Naive thymus-derived CD4-positive, alpha-beta T cell (primary cell): ENCODE measurements at regions not wholly inside any gene's neighbourhood (a gene's known extent, or its start where the extent isn't known, plus 50 kb on each side); places are given as distances from the start of the nearest gene placed in this dataset.

ENCODE experiments used
- ATAC-seq: fragments of 150-1000 bp; cut with Tn5 transposase; 2 replicates; pipeline ENCODE4 v1.10.0; 2021; ENCODE audit warnings: mild to moderate bottlenecking, moderate library complexity
- CTCF ChIA-PET: fragments of 350-600 bp; sonication (Branson Sonifier 250); formaldehyde crosslinking; loops from one replicate; lab custom pipeline; 2021; ENCODE audit warnings: antibody characterized with exemption; lab: Charles Lee
- POLR2A ChIA-PET: fragments of 350-600 bp; sonication (Branson Sonifier 250); formaldehyde crosslinking; loops from one replicate; lab custom pipeline; 2021; ENCODE audit warnings: antibody characterized with exemption, inconsistent platforms; lab: Charles Lee
- DNase-seq, 9 donors: peaks; one replicate each; pipeline versions ENCODE4 v3.0.0 to v3.0.0-alpha.2; 2020 to 2022; ENCODE audit warnings: mixed read lengths in 1 of 9
- H3K27ac ChIP-seq: one replicate; pipeline ENCODE4 v1.7.0; 2013; ENCODE audit warnings: mild to moderate bottlenecking, low read depth, low read length, moderate library complexity
- H3K27me3 ChIP-seq, 2 donors: one replicate each; pipeline ENCODE4 v1.7.0; 2013; ENCODE audit warnings: low read length in 2 of 2, mild to moderate bottlenecking in 2 of 2, moderate library complexity in 2 of 2; ENCODE audit not compliant: control insufficient read depth in 2 of 2, insufficient read depth in 2 of 2
- H3K36me3 ChIP-seq, 3 experiments: 1 replicate in 2 of 3; 2 replicates in 1 of 3; pipeline ENCODE4 v1.7.0; 2013; ENCODE audit warnings: low read length in 3 of 3, mild to moderate bottlenecking in 3 of 3, moderate library complexity in 1 of 3; ENCODE audit not compliant: insufficient read depth in 3 of 3, control insufficient read depth in 2 of 3
- H3K4me1 ChIP-seq, 2 donors: one replicate each; pipeline ENCODE4 v1.7.0; 2013; ENCODE audit warnings: low read length in 2 of 2, mild to moderate bottlenecking in 2 of 2, moderate library complexity in 1 of 2; ENCODE audit not compliant: control insufficient read depth in 2 of 2, insufficient read depth in 2 of 2
- H3K4me3 ChIP-seq: 2 replicates; pipeline ENCODE4 v1.7.0; 2013; ENCODE audit warnings: mild to moderate bottlenecking, low read length
- H3K9me3 ChIP-seq, 3 experiments: 1 replicate in 2 of 3; 2 replicates in 1 of 3; pipeline ENCODE4 v1.7.0; 2013; ENCODE audit warnings: low read length in 3 of 3; ENCODE audit not compliant: control insufficient read depth in 2 of 3
- H3K27ac Mint-ChIP-seq, 9 donors: one replicate each; pipeline ENCODE4 v1.8.0; 2020 to 2022; ENCODE audit warnings: mixed read lengths in 9 of 9, mild to moderate bottlenecking in 8 of 9, moderate library complexity in 5 of 9, inconsistent platforms in 2 of 9
- H3K27me3 Mint-ChIP-seq, 5 donors: one replicate each; pipeline ENCODE4 v1.8.0; 2021 to 2022; ENCODE audit warnings: mixed read lengths in 5 of 5, mild to moderate bottlenecking in 1 of 5
- H3K36me3 Mint-ChIP-seq, 5 donors: one replicate each; pipeline ENCODE4 v1.8.0; 2020 to 2022; ENCODE audit warnings: mixed read lengths in 5 of 5, mild to moderate bottlenecking in 3 of 5, inconsistent platforms in 1 of 5
- H3K4me1 Mint-ChIP-seq, 7 donors: one replicate each; pipeline ENCODE4 v1.8.0; 2020 to 2022; ENCODE audit warnings: mixed read lengths in 7 of 7, mild to moderate bottlenecking in 3 of 7, inconsistent platforms in 1 of 7
- H3K4me3 Mint-ChIP-seq, 10 donors: one replicate each; pipeline ENCODE4 v1.8.0; 2020 to 2022; ENCODE audit warnings: mild to moderate bottlenecking in 10 of 10, mixed read lengths in 10 of 10, moderate library complexity in 6 of 10, inconsistent platforms in 2 of 10
- H3K9me3 Mint-ChIP-seq, 11 donors: one replicate each; pipeline ENCODE4 v1.8.0; 2020 to 2022; ENCODE audit warnings: mixed read lengths in 11 of 11, mild to moderate bottlenecking in 4 of 11, inconsistent platforms in 1 of 11, moderate library complexity in 1 of 11
- intact Hi-C, 2 donors: fragments of 100-400 bp; cut with micrococcal nuclease; formaldehyde crosslinking; loops; one replicate each; pipeline ENCODE4 v1.15.1; 2023

DNA sequence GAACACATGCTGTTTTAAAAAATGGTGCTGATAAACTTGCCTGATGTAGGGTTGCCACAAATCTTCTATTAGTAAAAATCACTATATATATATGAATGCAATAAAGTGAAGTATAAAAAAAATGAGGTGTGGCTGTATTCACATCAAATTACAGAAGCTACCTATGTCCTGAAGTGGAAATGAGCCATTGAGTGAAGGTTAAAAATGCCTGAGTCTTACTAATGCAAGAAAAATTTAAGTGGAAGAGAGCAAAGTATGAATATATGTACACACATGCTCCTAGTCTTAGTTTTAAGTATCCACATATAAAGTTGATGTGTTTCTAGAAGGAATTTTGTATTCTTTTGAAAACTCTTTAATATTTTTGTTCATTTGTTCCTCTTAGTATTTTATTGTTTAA lies 808.3 kb upstream of the MAN1A1 start:
- Mint-ChIP-seq H3K9me3 (peaks cover 0 to 4% (median 0%) of the 10 kb centered on the region in 11 donors), H3K4me3 (no peak overlapping the region), H3K27me3 (no peaks in the 10 kb centered on the region), H3K4me1 (no peaks in the 10 kb centered on the region), H3K27ac (no peak overlapping the region), H3K36me3 (no peaks in the 10 kb centered on the region)
- POLR2A ChIA-PET, result no interaction called here
- CTCF ChIA-PET, result no interaction called here
- Histone ChIP-seq H3K4me1 (no peaks in the 10 kb centered on the region), H3K36me3 (no peaks in the 10 kb centered on the region), H3K27me3 (no peaks in the 10 kb centered on the region), H3K9me3 (no peaks in the 10 kb centered on the region), H3K27ac (no peak overlapping the region), H3K4me3 (no peak overlapping the region)
- intact Hi-C loops, result no loop called here
- DNase-seq (no peak), ATAC-seq (no peak)

DNA sequence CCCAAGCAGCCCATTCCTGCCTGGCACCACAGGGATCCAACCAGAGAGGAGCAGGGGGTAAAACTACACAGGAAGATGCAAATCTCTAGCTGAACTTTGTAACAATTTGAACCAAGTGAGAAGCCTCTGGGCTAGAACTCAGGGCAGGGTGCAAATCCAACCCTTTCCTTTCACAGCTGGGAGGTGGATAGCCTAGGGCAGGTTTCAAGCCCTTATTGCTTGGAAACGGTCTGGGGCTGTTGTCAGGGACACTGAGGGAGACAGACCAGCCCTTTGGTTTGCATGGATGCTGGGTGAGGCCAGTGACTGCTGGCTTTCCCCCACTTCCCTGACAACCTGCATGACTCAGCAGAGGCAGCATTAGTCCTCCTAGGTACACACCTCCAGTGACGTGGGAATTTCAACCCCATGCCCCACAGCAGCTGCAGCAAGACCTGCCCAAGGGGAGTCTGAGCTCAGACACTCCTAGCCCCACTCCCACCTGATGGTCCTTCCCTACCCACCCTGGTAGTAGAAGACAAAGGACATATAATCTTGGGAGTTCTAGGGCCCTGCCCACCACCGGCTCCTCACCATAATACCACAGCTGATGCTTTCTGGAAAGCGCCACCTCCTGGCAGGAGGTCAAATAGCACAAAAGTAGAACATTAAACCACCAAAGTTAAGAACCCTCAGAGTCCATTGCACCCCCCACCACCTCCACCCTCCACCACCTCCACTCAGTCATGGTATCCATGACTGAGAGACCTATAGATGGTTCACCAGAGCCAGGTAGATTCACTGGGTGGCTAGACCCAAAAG lies 797.7 kb upstream of the MAN1A1 start:
- H3K4me1 ChIP-seq, result no peaks in the 10 kb centered on the region
- no peaks in the 10 kb centered on the region for H3K36me3 Mint-ChIP-seq
- no peak overlapping the region for H3K4me3 Mint-ChIP-seq
- no peak overlapping the region for H3K27ac Mint-ChIP-seq
- ATAC-seq (no peak), DNase-seq (no peak)
- ChIA-PET CTCF (no interaction called here), POLR2A (no interaction called here)
- intact Hi-C loops, result no loop called here
- H3K27ac ChIP-seq, result no peak overlapping the region
- no peaks in the 10 kb centered on the region for H3K27me3 ChIP-seq
- peaks cover 0 to 26% (median 7%) of the 10 kb centered on the region in 11 donors for H3K9me3 Mint-ChIP-seq
- no peak overlapping the region for H3K4me3 ChIP-seq
- no peaks in the 10 kb centered on the region for H3K27me3 Mint-ChIP-seq
- H3K36me3 ChIP-seq, result no peaks in the 10 kb centered on the region
- H3K9me3 ChIP-seq, result peaks cover 0 to 4% (median 0%) of the 10 kb centered on the region in 3 experiments
- H3K4me1 Mint-ChIP-seq, result peaks cover 0 to 6% (median 0%) of the 10 kb centered on the region in 7 donors

DNA sequence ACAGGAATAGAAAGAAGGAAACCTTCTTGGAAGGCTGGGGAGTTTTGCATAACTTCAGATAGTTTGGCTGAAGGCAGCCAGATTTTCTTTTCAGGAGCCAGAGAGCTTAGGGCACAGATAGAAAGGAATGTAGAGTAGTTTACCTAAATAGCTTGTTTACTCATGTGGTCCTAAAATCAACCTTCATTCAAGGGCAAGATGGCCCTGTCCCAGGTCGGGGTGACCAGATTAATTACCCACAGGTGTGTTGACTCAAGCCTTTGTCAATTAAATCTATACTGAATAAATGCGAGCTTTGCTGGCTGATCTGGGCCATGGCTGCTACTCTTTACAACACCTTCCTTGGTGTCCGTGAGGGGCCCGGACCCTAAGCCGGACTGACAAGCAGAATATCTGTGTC lies 792.0 kb upstream of the MAN1A1 start:
- no peak overlapping the region for H3K4me3 ChIP-seq
- H3K27ac ChIP-seq, result no peak overlapping the region
- H3K27ac Mint-ChIP-seq, result no peak overlapping the region
- H3K9me3 ChIP-seq, result no peaks in the 10 kb centered on the region
- H3K36me3 Mint-ChIP-seq, result no peaks in the 10 kb centered on the region
- no peaks in the 10 kb centered on the region for H3K4me1 Mint-ChIP-seq
- DNase-seq (no peak), ATAC-seq (no peak)
- no peaks in the 10 kb centered on the region for H3K36me3 ChIP-seq
- POLR2A ChIA-PET, result no interaction called here
- no peak overlapping the region for H3K4me3 Mint-ChIP-seq
- no peaks in the 10 kb centered on the region for H3K4me1 ChIP-seq
- no peaks in the 10 kb centered on the region for H3K27me3 ChIP-seq
- intact Hi-C loops, result no loop called here
- CTCF ChIA-PET, result no interaction called here
- H3K9me3 Mint-ChIP-seq, result peaks cover 0 to 3% (median 0%) of the 10 kb centered on the region in 11 donors
- H3K27me3 Mint-ChIP-seq, result no peaks in the 10 kb centered on the region

DNA sequence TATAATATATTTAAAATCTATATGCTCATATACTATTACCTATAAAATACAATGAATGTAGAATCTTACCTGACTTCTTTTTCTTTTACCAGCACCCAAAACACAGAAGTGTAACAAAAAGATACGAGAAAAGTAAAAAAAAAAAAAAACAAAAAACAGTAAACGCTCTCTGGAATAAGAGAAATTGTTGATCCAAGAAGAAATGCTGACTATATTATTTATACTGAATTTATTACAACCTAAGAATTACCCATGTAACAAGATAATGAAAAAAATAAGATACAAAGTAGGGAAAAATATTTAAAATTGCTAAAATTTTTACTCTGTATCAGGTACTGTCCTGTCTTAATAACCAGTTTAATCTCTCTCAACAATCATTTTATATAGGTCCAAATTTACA lies 787.9 kb upstream of the MAN1A1 start:
- no peaks in the 10 kb centered on the region for H3K36me3 ChIP-seq
- CTCF ChIA-PET, result no interaction called here
- Mint-ChIP-seq H3K36me3 (no peaks in the 10 kb centered on the region), H3K4me3 (no peak overlapping the region), H3K27me3 (peaks cover 0 to 4% (median 0%) of the 10 kb centered on the region in 5 donors), H3K4me1 (no peaks in the 10 kb centered on the region), H3K9me3 (peaks cover 0 to 6% (median 0%) of the 10 kb centered on the region in 11 donors), H3K27ac (no peak overlapping the region)
- H3K9me3 ChIP-seq, result no peaks in the 10 kb centered on the region
- POLR2A ChIA-PET, result no interaction called here
- intact Hi-C loops, result no loop called here
- H3K4me1 ChIP-seq, result no peaks in the 10 kb centered on the region
- no peak overlapping the region for H3K27ac ChIP-seq
- no peaks in the 10 kb centered on the region for H3K27me3 ChIP-seq
- no peak overlapping the region for H3K4me3 ChIP-seq
- no peak for DNase-seq
- no peak for ATAC-seq

DNA sequence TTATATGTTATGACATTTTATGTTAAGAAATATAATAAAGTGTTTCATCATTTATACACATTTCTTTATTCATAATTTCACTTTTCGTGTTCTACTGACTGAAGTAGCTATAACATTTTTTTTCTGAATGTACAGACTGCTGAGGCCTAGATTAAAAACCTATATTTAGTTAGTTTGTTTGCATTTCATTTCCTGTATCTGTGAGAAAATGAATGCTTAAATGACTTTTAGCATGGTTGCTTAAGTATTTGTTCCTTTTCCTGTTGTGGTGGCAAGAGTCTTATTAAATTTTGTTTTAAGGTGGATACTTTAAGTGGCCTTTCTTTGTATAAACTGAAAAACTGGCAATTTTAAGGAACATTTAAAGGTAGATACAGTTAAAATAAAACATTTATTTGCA lies 779.7 kb upstream of the MAN1A1 start:
- Histone ChIP-seq H3K27ac (no peak overlapping the region), H3K9me3 (no peaks in the 10 kb centered on the region), H3K4me3 (no peak overlapping the region), H3K4me1 (no peaks in the 10 kb centered on the region), H3K36me3 (no peaks in the 10 kb centered on the region), H3K27me3 (no peaks in the 10 kb centered on the region)
- Mint-ChIP-seq H3K4me3 (no peak overlapping the region), H3K27me3 (peaks cover 0 to 4% (median 0%) of the 10 kb centered on the region in 5 donors), H3K4me1 (no peaks in the 10 kb centered on the region), H3K9me3 (peaks cover 0 to 3% (median 0%) of the 10 kb centered on the region in 11 donors), H3K36me3 (no peaks in the 10 kb centered on the region), H3K27ac (no peak overlapping the region)
- ATAC-seq, result no peak
- CTCF ChIA-PET, result no interaction called here
- no peak for DNase-seq
- intact Hi-C loops, result no loop called here
- POLR2A ChIA-PET, result no interaction called here

DNA sequence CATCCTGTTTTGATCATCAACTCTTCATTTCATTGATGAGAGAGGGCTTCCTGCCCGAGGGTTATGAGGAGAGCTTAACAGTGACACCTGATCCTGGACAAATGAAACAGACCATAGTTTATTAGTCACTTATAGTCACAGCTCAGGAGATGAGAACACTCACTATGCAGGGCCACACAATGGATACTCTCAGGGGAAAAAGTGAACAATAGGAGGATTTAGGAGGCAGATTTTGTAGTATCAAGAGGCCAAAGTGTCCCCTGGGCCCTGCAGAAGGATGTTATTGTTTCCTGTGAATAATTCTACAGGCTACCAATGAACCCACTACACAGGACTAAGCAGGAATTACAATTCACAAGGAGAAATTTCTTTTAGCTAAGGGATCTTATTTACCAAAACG lies 772.8 kb upstream of the MAN1A1 start:
- POLR2A ChIA-PET, result no interaction called here
- CTCF ChIA-PET, result no interaction called here
- Histone ChIP-seq H3K4me3 (no peak overlapping the region), H3K36me3 (no peaks in the 10 kb centered on the region), H3K27ac (no peak overlapping the region), H3K9me3 (no peaks in the 10 kb centered on the region), H3K4me1 (no peaks in the 10 kb centered on the region), H3K27me3 (no peaks in the 10 kb centered on the region)
- Mint-ChIP-seq H3K36me3 (no peaks in the 10 kb centered on the region), H3K4me1 (no peaks in the 10 kb centered on the region), H3K27ac (no peak overlapping the region), H3K27me3 (peaks cover 0 to 6% (median 0%) of the 10 kb centered on the region in 5 donors), H3K4me3 (no peak overlapping the region), H3K9me3 (peaks cover 0 to 15% (median 0%) of the 10 kb centered on the region in 11 donors)
- DNase-seq (no peak), ATAC-seq (no peak)
- intact Hi-C loops, result no loop called here

DNA sequence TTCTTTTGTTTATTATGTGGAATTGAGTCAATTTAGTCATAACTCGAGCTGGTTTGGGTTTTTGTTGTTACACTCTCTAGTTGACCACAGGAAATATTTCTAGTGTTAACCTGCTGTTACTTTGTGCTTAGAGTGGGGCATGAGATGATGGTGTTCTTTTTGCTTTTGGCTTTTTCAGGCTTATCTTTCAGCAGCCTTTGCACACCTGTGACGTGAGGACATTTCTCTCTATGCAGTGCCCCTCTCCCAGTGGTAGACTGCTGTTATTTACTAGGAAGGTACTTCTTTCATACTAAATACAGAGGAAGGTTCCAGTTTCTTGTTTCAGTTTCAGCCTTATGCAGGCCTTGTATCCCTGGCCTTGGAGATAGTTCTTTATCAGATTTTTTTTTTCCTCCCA lies 766.8 kb upstream of the MAN1A1 start:
- H3K27ac Mint-ChIP-seq, result no peak overlapping the region
- no peaks in the 10 kb centered on the region for H3K4me1 Mint-ChIP-seq
- CTCF ChIA-PET, result no interaction called here

More for the DNA sequence above, 766.8 kb upstream of the MAN1A1 start:
- Histone ChIP-seq H3K4me3 (no peak overlapping the region), H3K36me3 (no peaks in the 10 kb centered on the region), H3K27ac (no peak overlapping the region), H3K4me1 (no peaks in the 10 kb centered on the region), H3K9me3 (no peaks in the 10 kb centered on the region), H3K27me3 (no peaks in the 10 kb centered on the region)
- DNase-seq, result no peak
- H3K36me3 Mint-ChIP-seq, result no peaks in the 10 kb centered on the region
- H3K4me3 Mint-ChIP-seq, result no peak overlapping the region
- intact Hi-C loops, result no loop called here
- no peaks in the 10 kb centered on the region for H3K27me3 Mint-ChIP-seq
- ATAC-seq, result no peak
- peaks cover 0 to 6% (median 0%) of the 10 kb centered on the region in 11 donors for H3K9me3 Mint-ChIP-seq
- POLR2A ChIA-PET, result no interaction called here
